RPMI7951 (cell line): ENCODE measurements at regions not wholly inside any gene's neighbourhood (a gene's known extent, or its start where the extent isn't known, plus 50 kb on each side); places are given as distances from the start of the nearest gene placed in this dataset.

Source experiments
- DNase-seq: peaks from one replicate; pipeline ENCODE4 v3.0.0-alpha.2; 2012; ENCODE audit warnings: low read depth

GRCh38 chr7:156073366-156074052 lies 261.2 kb upstream of the SHH start:
- DNase-seq: no peak

- no peak for DNase-seq
Observed at GRCh38 chr7:156071612-156072011, 259.3 kb upstream of the SHH start.

- no peak for DNase-seq
Observed at GRCh38 chr7:156069891-156070290, 257.6 kb upstream of the SHH start.

GRCh38 chr7:156067156-156067555 lies 254.9 kb upstream of the SHH start:
- no peak for DNase-seq

- no peak for DNase-seq
Observed at GRCh38 chr7:156065400-156065799, 253.1 kb upstream of the SHH start.

GRCh38 chr7:156064971-156065386 lies 252.7 kb upstream of the SHH start:
- DNase-seq: peak; percentile 24

GRCh38 chr7:156063241-156063810 lies 251.1 kb upstream of the SHH start:
- no peak for DNase-seq

GRCh38 chr7:156062286-156062685 lies 250.0 kb upstream of the SHH start:
- DNase-seq: no peak

GRCh38 chr7:156061689-156062255 lies 249.5 kb upstream of the SHH start:
- no peak for DNase-seq

- no peak for DNase-seq
Observed at GRCh38 chr7:156060925-156061324, 248.7 kb upstream of the SHH start.

- no peak for DNase-seq
Observed at GRCh38 chr7:156059369-156059768, 247.1 kb upstream of the SHH start.

- no peak for DNase-seq
Observed at GRCh38 chr7:156058248-156058647, 246.0 kb upstream of the SHH start.

- DNase-seq: no peak
Observed at GRCh38 chr7:156056534-156056933, 244.3 kb upstream of the SHH start.

GRCh38 chr7:156055206-156055822 lies 243.1 kb upstream of the SHH start:
- DNase-seq: peak; percentile 6

GRCh38 chr7:156051884-156052283 lies 239.6 kb upstream of the SHH start:
- DNase-seq: no peak

GRCh38 chr7:156050636-156051569 lies 238.6 kb upstream of the SHH start:
- DNase-seq: no peak

GRCh38 chr7:156049366-156049765 lies 237.1 kb upstream of the SHH start:
- no peak for DNase-seq

GRCh38 chr7:156046031-156046560 lies 233.8 kb upstream of the SHH start:
- no peak for DNase-seq

- no peak for DNase-seq
Observed at GRCh38 chr7:156043416-156044178, 231.3 kb upstream of the SHH start.

GRCh38 chr7:156041398-156041797 lies 229.1 kb upstream of the SHH start:
- DNase-seq: no peak
